Nephron (organoid): ENCODE measurements at regions not wholly inside any gene's neighbourhood (a gene's known extent, or its start where the extent isn't known, plus 50 kb on each side); places are given as distances from the start of the nearest gene placed in this dataset.
A peak's percentile ranks its signal among the peaks of the same experiment; 100 is the strongest.

Source experiments
- H3K27ac Mint-ChIP-seq, 3 experiments: 2 replicates each; pipeline ENCODE4 v1.8.0; 2020; ENCODE audit warnings: mixed read lengths in 3 of 3, mild to moderate bottlenecking in 2 of 3, moderate library complexity in 1 of 3
- H3K27me3 Mint-ChIP-seq: 2 replicates; pipeline ENCODE4 v1.8.0; 2021; ENCODE audit warnings: low read depth, mild to moderate bottlenecking, moderate library complexity, mixed read lengths
- H3K36me3 Mint-ChIP-seq: 2 replicates; pipeline ENCODE4 v1.8.0; 2020; ENCODE audit warnings: low read depth, mixed read lengths
- H3K4me1 Mint-ChIP-seq: 2 replicates; pipeline ENCODE4 v1.8.0; 2020; ENCODE audit warnings: mixed read lengths
- H3K4me3 Mint-ChIP-seq, 3 experiments: 2 replicates each; pipeline ENCODE4 v1.8.0; 2020; ENCODE audit warnings: mild to moderate bottlenecking in 3 of 3, mixed read lengths in 3 of 3, moderate library complexity in 2 of 3
- H3K9me3 Mint-ChIP-seq: 2 replicates; pipeline ENCODE4 v1.8.0; 2020; ENCODE audit warnings: mixed read lengths
- TF ChIP-seq, protein P1 (sequence below), 3 experiments: fragments of 200-600 bp; sonication (generic); IDR thresholded peaks; one replicate each; pipeline ENCODE4 v1.5.0; 2021; ENCODE audit warnings: antibody characterized with exemption in 3 of 3; ENCODE audit not compliant: unreplicated experiment in 3 of 3

DNA sequence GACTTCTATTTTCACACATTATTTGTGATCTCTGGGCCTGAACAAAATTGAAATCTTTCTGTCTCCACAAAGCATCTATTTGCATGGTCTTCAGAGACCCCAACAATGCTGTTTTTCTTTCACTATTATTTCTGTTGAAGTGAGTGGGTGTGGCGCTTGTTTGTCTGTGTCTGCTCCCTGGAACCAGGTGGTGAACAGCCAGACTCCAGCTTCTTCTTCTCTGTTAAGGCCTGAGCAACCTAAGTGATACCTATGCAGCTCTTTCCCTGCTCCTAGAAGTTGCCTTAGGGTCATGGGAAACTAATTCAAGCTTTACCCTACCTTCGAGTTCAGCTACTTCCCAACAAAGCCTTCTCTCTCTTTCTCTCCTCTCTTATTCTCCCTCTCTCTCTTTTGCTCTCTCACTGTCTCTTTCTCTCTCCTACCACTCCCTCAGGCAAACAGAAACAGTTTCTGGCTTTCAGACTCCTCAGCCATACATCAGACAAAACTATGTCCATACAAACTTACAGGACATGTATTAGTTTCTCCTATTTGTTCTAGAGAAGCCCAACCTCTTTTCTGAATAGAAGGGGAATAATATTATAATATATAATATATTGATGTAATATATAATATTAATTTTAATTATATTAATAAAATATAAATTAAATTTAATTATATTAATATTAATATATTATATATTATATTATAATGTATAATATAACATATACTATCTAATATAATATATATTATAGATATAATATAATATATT, 552.5 kb downstream of the DSC3 start:
- no peaks in the 10 kb centered on the region for H3K36me3 Mint-ChIP-seq
- no peaks in the 10 kb centered on the region for H3K4me1 Mint-ChIP-seq
- H3K4me3 Mint-ChIP-seq, result no peak overlapping the region
- TF ChIP-seq, protein P1, sequence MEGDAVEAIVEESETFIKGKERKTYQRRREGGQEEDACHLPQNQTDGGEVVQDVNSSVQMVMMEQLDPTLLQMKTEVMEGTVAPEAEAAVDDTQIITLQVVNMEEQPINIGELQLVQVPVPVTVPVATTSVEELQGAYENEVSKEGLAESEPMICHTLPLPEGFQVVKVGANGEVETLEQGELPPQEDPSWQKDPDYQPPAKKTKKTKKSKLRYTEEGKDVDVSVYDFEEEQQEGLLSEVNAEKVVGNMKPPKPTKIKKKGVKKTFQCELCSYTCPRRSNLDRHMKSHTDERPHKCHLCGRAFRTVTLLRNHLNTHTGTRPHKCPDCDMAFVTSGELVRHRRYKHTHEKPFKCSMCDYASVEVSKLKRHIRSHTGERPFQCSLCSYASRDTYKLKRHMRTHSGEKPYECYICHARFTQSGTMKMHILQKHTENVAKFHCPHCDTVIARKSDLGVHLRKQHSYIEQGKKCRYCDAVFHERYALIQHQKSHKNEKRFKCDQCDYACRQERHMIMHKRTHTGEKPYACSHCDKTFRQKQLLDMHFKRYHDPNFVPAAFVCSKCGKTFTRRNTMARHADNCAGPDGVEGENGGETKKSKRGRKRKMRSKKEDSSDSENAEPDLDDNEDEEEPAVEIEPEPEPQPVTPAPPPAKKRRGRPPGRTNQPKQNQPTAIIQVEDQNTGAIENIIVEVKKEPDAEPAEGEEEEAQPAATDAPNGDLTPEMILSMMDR (IDR thresholded peaks at IDR 0.05; ENCODE audit: unreplicated experiment in 3 of 3), result no peak
- H3K27me3 Mint-ChIP-seq, result no peaks in the 10 kb centered on the region
- H3K27ac Mint-ChIP-seq, result no peak overlapping the region
- H3K9me3 Mint-ChIP-seq, result no peaks in the 10 kb centered on the region

DNA sequence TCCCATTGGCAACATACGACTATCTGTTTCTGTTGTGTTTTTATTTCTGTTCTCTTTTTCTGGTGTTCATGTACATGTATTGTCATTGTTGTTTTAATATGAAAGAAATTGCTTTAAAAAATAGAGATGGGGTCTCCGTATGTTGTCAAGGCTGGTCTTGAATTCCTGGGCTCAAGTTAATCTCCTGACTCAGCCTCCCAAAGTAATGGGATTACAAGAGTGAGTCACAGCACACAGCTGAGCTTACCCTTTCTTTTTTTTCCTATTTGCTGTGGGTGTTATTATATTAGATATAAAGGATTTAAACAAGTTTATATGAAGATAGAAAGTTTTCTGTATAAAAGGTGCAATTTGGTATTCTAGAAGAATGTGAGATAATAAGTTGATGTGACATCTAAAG, 554.6 kb downstream of the DSC3 start:
- TF ChIP-seq, protein P1 (IDR thresholded peaks at IDR 0.05; ENCODE audit: unreplicated experiment in 3 of 3), result no peak
- no peaks in the 10 kb centered on the region for H3K4me1 Mint-ChIP-seq
- no peaks in the 10 kb centered on the region for H3K27me3 Mint-ChIP-seq
- no peaks in the 10 kb centered on the region for H3K9me3 Mint-ChIP-seq
- H3K27ac Mint-ChIP-seq, result no peak overlapping the region
- no peak overlapping the region for H3K4me3 Mint-ChIP-seq
- no peaks in the 10 kb centered on the region for H3K36me3 Mint-ChIP-seq

DNA sequence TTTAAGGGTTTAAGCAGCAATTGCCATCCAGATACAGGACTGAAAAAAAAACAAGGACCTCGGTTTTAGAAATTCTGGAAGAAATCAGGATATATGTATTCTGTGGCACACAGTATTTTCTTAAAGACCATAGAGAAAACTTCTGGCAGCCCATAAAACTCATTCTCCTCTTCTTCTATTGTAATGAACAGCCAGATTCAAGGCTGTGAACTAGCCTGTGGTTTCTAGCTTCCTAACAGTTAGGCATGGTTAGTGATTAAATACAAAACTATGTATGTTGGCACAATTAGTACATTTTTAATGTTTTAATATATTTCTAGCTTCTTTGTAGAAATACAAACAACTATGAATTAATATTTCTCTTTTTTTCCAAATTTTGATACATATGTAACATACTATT, 555.7 kb downstream of the DSC3 start:
- H3K4me1 Mint-ChIP-seq, result no peaks in the 10 kb centered on the region
- H3K27me3 Mint-ChIP-seq, result no peaks in the 10 kb centered on the region
- TF ChIP-seq, protein P1 (IDR thresholded peaks at IDR 0.05; ENCODE audit: unreplicated experiment in 3 of 3), result no peak
- peak overlapping the region in 1 of 3 experiments; percentile 57 for H3K27ac Mint-ChIP-seq
- no peaks in the 10 kb centered on the region for H3K36me3 Mint-ChIP-seq
- H3K9me3 Mint-ChIP-seq, result no peaks in the 10 kb centered on the region
- no peak overlapping the region for H3K4me3 Mint-ChIP-seq

DNA sequence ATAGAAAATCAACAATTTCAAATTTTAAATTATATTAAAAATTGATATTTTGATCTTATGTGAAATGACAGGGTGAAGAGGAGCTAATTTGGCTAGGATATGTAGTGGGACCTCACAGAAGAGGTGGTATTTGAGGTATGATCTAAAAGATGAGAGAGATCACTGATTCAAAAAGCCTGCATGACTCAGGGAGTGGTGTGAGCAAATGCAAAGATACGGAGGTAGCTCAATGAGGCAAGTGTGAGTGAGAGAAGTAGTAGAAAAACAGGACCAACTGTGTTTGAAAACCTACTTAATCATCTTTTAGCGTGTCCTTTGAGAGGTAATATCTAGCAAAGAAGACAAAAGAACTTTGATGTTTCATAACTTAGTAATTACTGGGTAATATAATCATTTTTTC, 557.5 kb downstream of the DSC3 start:
- TF ChIP-seq, protein P1 (IDR thresholded peaks at IDR 0.05; ENCODE audit: unreplicated experiment in 3 of 3), result no peak
- H3K36me3 Mint-ChIP-seq, result no peaks in the 10 kb centered on the region

DNA sequence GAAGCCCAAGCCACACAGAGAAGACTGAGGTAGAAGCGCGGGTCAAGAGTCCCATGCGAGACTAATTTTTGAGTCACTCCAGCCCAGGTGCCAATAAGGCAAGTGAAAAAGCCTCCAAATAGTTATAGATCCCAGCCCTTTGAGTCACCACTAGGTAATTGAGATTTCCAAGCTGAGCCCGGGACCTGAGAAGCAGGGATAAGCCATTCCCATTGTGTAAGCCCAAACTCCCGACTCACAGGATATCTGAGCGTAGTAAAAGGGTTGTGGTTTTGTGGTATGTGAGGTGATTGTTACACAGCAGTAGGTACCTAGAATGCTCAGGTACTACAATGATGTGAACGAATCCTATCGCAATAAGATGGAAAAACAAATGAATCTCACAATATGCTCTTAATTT, 560.7 kb downstream of the DSC3 start:
- Mint-ChIP-seq H3K27me3 (no peaks in the 10 kb centered on the region), H3K9me3 (no peaks in the 10 kb centered on the region), H3K4me1 (no peaks in the 10 kb centered on the region), H3K27ac (no peak overlapping the region), H3K4me3 (no peak overlapping the region), H3K36me3 (no peaks in the 10 kb centered on the region)
- TF ChIP-seq, protein P1 (IDR thresholded peaks at IDR 0.05; ENCODE audit: unreplicated experiment in 3 of 3), result no peak

More for the DNA sequence above, 557.5 kb downstream of the DSC3 start:
- H3K9me3 Mint-ChIP-seq, result no peaks in the 10 kb centered on the region
- H3K4me3 Mint-ChIP-seq, result no peak overlapping the region
- no peaks in the 10 kb centered on the region for H3K4me1 Mint-ChIP-seq
- no peaks in the 10 kb centered on the region for H3K27me3 Mint-ChIP-seq
- no peak overlapping the region for H3K27ac Mint-ChIP-seq

DNA sequence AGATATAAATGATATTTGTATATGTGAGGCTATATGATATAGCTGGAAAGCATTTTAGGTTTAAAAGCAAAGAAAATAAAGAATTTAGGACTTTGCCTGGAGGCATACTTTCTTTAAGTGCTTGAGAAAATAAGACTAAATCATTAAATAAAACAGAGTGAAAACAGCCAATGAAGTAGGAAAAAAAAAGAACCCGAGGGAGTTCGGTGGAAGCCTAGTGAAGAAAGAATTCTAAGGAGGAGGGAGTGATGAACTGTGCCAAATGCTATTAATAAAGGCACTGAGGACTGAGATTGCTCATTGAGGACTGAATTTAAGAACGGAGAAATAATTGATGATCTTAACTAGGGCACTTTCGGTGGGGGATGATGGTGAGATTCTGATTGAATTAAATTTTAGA, 573.5 kb downstream of the DSC3 start:
- peaks cover 26% of the 10 kb centered on the region for H3K4me1 Mint-ChIP-seq
- no peaks in the 10 kb centered on the region for H3K36me3 Mint-ChIP-seq
- no peaks in the 10 kb centered on the region for H3K27me3 Mint-ChIP-seq
- TF ChIP-seq, protein P1 (IDR thresholded peaks at IDR 0.05; ENCODE audit: unreplicated experiment in 3 of 3), result no peak
- peak overlapping the region in 1 of 3 experiments; percentile 4 for H3K4me3 Mint-ChIP-seq
- no peaks in the 10 kb centered on the region for H3K9me3 Mint-ChIP-seq
- peak overlapping the region in 1 of 3 experiments; percentile 16 for H3K27ac Mint-ChIP-seq
